Left lobe of liver (tissue), 2 donors: ENCODE measurements at regions not wholly inside any gene's neighbourhood (a gene's known extent, or its start where the extent isn't known, plus 50 kb on each side); places are given as distances from the start of the nearest gene placed in this dataset.
"Not testable (repeated sequence)": the region's sequence is repeated elsewhere in the genome, so short reads cannot be mapped to it uniquely, and the experiment has no call there.

ENCODE experiments used
- ATAC-seq: fragments of 200-7000 bp; cut with Tn5 transposase; one replicate; pipeline ENCODE4 v1.9.1; 2020; ENCODE audit warnings: mild to moderate bottlenecking, moderate library complexity
- DNase-seq: peaks from one replicate; pipeline ENCODE4 v3.0.0-alpha.2; 2020; ENCODE audit warnings: low spot score
- donor health status: DM: no; HTN: no; CAD: no; lungs with moderate emphysema.
- donor health status: DM: no; HTN: yes; CAD: no.

DNA sequence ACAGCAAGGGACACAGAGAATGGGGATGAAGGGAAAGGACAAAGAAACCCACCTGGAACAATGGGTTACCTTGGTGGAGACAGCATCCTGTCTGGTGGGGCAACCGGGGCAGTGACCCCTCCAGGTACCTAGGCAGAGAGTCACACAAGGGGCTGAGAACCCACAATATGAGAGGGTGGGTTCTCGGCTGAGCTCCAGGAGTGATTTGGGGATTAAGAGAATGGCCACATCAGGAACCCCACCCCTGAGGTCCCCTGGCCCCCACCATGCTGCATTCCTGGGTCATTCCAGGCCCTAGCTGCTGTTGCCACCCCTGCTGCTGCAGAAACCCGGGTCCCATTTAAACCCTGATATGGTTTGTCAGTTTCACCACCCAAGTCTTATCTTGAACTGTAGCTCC, 172.3 kb downstream of the RTP5 start:
- DNase-seq, result no peak
- ATAC-seq, result no peak

DNA sequence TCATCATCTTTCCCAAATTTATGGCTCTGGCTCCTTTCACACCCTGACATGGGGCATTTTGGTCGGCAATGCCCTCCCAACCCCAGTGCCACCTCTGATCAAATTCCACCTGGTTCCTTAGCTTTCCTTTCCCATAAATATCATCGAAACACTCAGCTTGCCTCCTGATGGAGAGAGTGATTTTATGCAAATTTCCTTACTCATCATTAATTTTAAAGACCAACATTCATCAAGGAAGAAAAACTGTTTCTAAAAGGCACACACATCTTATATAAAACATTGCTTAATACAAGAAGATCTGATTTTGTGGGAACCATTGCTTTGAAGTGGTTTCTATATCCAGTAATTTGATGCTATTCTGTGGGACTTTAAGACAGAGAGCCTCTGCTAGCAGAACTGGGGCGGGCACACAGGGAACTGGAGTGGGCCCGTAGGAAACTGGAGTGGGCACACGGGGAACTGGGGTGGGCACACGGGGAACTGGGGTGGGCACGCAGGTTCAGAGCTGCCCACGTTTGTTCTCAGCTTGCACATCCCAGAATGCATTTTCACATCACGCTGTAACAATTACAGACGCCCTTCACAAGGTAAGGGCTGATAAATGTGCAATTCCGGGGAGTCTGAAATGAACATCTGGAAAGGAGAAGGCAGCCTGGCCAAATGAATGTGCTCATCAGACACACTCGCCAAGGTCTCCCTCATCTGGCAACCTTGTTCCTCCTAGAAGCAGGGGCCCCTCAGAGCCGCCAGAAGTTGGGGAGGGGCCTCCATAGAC, 174.2 kb downstream of the RTP5 start:
- DNase-seq (no peak), ATAC-seq (no peak)

DNA sequence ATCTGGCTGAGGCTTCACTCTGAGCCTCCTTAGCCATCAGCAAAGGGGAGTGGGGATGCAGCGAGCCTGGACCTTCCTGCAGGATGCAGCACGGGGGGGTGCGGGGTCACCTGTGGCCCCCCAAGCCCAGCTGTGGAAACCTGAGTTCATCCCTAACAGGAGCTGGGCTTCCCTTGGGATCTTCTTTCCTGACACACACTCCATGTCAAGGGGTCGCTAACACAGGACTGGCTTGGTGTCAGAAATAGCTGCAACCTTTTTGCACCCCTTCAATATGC, 174.7 kb downstream of the RTP5 start:
- no peak for ATAC-seq
- peak; percentile 24 for DNase-seq

DNA sequence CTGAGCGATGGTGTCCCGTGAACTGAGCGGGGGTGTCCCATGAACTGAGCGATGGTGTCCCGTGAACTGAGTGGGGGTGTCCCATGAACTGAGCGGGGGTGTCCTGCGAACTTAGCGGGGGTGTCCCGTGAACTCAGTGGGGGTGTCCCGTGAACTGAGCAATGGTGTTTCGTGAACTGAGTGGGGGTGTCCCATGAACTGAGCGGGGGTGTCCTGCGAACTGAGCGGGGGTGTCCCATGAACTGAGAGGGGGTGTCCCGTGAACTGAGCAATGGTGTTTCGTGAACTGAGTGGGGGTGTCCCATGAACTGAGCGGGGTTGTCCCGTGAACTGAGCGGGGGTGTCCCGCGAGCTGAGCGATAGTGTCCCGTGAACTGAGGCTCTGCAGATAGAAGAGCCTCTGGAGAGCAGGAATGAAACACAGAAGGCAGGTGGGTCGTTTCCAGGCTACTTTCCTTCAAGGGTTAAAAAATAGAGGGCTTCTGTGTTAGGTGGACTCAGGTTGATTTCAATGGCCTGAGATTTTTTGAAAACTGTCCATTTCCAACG, 176.1 kb downstream of the RTP5 start:
- ATAC-seq, DNase-seq: not testable (repeated sequence)

DNA sequence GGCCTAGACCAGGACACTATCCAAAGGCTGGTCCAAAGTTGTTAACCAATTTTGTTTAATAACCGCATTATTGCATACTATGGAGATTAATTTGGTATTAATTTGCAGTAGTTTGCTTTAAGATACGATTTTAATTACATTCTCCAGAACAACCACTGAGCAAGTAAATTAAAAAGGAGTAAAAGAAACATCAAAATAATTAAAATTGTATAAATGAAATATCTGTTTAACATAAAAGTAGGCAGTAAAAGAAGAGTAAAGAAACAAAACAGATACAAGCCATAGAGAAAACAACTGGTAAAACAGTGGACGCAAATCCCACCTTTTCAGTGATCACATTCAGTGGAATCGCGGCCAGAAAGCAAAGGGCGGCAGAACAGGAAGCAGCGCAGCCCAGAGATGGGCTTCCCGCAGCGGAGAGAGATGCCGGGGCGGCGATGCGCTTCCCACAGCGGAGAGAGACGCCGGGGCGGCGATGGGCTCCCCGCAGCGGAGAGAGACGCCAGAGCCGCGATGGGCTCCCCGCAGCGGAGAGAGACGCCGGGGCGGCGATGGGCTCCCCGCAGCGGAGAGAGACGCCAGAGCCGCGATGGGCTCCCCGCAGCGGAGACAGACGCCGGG, 176.8 kb downstream of the RTP5 start:
- ATAC-seq, result no peak

DNA sequence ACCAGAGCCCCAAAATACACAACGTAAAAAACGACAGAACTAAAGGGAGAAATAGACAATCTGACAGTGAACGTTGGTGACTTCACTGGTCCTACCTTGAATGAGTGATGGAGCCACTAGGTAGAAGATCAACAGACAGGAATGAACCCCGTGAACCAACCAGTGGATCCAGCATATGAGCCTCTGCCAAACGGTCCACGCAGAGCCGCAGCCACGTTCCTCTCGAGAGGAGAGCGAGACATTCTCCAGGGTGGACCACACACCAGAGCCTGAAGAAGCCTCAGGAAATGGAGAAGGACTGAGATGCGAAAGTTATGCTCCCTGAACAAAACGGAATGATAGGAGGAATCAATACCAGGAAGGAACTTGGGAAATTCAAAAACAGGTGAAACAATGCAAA, 178.4 kb downstream of the RTP5 start:
- ATAC-seq, result no peak

More for the DNA sequence above, 176.8 kb downstream of the RTP5 start:
- no peak for DNase-seq

DNA sequence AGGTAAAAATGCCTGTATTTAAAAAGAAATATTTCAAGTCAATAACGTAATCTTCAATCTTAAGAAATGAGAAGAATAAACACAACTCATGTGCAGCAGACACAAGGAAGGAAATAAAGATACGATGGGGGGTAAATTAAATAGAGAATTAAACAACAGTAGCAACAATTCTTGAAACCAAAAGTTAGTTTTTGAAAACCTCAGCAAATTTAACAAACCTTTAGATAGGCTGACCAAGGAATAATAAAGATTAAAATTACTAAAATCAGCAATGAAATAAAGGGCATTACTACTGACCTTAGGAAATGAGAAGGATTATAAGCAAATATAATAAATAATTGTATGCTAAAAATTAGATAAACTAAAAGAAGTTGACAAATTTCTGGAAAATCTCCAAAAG, 178.9 kb downstream of the RTP5 start:
- DNase-seq, result no peak

More for the DNA sequence above, 178.4 kb downstream of the RTP5 start:
- no peak for DNase-seq

DNA sequence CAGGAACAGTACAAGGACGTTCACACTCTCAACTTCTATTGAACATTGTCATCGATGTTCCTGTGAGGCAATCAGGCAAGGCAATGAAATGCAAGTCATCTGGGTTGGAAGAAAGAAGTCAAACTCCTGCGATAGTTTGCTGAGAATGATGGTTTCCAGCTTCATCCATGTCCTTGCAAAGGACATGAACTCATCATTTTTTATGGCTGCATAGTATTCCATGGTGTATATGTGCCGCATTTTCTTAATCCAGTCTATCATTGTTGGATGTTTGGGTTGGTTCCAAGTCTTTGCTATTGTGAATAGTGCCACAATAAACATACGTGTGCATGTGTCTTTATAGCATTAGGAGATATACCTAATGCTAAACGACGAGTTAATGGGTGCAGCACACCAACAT, 180.0 kb downstream of the RTP5 start:
- ATAC-seq, DNase-seq: not testable (repeated sequence)

More for the DNA sequence above, 178.9 kb downstream of the RTP5 start:
- ATAC-seq, result no peak

DNA sequence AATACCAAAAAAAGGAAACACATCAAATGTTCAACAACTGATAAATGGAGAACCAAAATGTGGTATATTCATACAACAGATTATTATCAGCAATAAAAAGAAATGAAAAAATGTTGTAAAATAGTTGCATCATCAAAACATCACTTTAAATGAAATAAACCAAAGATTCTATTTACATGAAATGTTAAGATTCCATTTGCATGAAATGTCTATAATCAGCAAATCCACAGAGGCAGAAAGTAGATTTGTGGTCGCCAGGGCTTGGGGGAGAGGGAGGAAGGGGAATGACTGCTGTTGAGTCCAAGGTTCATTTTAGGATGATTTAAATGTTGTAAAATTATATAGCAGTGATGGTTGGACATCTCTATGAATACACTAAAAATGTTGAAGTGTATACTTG, 181.9 kb downstream of the RTP5 start:
- ATAC-seq, result no peak
- DNase-seq, result no peak

DNA sequence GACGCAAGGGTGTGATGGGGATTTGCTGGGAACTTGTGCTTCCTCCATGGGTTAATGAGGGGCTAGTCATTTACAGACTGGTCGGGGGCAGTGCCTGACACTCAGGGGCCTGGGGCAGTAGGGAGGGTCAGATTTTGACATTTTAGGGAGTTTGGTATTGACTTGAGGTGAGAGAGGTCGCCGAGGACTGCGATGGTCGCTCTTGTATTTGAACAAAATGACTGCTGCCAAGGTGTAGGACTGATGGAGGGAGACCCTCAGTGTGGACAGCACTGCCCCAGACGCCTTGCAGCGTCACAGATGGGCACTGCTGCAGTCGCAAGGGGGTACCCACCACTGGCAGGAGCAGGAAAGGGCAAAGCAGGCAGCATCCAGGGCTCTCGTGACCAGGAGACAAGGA, 182.9 kb downstream of the RTP5 start:
- DNase-seq (peak; percentile 32), ATAC-seq (no peak)

DNA sequence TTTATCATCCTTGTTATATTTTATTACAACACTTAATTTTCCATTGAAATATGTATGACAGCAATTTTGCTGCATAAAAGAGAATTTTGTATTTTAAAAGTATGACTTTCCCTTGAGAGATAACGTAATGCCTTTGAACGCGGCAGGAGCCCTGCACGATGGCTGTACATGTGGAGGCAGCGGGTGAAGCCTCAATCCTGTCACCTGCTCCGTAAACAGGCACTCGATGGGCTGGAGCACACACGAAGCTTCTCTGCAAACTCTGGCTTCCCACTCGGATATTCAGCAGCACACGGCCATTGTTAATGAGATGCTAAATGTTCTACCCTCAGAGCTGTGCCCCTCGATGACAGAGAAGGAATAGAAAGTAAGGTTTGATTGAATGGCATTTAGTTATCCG, 184.4 kb downstream of the RTP5 start:
- ATAC-seq (no peak), DNase-seq (peak; percentile 29)

DNA sequence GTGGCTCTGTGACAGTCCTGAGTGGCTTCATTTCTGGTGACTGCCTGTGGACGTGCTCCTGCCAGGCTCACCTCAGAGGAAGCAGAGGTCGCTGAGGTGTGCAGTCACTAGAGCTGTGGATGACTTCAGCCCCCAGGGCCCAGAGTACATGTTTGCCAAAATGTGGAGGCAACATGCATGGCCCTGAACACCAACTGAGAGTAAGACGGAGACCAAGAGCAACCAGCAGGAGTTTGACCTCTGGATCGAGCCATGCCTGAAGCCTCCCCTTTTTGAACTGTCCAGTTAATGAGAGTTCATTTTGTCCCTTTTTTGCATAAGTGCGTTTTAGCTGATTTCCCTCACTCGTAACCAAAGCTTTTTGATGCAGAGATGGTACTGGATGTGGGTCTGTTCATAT, 184.9 kb downstream of the RTP5 start:
- ATAC-seq, result no peak
- peak; percentile 33 for DNase-seq

DNA sequence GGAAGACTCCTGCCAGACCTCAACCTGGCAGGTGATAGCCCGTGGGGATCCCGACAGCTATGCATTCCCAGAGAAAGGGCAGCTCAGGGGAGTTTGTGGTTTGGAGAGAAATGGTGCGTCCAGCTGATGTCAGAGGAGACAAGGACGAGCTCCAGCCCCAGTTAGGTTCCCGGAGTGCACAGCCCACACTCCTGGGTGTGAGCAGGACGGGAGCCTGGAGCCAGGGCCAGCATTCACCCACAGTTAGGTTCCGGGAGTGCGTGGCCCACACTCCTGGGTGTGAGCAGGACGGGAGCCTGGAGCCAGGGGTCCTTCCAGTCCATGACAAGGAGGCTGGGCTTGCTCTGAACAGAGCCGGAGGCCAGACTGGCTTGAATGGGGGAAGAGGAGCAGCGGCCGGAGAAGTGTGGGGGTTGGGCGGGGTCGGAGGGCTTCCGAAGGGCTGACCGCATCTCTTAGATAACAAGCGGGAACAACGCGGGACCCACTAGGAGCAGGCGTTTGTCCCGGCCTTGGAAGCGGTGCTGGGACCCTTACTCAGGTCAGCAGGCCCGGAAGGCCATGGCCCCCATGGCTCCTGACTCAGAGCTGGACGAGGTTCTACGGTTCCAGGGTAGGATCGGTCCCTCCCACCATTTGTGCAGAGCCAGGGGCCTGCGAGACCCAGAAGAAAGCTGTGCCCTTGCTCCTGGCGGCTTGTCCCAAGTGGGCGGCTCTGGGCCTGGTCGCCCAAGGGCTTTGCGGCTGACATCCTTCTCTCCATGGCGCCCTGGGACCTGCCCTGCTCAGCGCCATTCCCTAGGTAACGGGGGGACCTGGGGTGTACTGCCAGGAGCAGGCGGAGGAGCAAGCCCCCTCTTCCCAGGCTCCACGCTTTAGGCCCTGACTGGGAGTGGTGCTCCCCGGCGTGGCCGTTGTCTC, 185.6 kb downstream of the RTP5 start:
- ATAC-seq (no peak), DNase-seq (peak; percentile 42)

DNA sequence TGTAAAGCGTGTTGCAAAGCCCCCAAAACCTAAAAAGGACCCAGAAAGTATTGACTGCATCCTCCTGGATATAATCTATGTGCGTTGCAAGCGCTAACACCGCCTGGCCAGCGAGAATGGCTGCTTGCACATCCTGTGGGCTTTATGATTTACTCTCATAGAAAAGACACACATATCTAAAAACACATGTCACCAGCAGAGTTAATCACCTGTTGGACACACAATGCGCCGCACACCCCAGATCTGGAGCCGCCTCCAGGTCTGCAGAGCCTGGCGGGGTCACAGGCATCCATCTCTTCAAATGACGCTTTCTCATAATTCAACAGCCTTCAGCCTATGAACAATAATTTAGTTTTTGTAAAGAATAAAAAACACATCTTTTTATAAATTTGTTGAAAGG, 186.5 kb downstream of the RTP5 start:
- ATAC-seq, result no peak
- DNase-seq, result peak; percentile 12

DNA sequence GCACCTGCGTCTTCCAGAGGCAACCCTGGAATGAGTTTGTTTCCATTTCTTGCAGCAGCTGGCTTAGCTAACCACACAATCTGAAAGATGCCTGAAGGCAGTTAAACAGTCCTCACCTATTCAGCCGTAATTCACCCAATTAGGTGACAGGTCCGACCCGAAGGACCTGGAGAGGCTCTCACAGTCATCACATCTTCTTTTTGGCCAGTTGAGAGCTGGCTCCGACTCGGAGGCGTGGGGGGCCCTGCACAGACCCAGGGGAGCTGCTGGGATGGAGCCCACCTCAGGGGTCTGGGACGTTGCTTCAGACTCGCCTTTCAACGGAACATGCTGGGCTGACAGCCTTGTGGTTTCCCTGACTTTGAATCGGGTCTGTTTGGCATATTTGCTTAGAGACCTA, 187.3 kb downstream of the RTP5 start:
- ATAC-seq (no peak), DNase-seq (no peak)

DNA sequence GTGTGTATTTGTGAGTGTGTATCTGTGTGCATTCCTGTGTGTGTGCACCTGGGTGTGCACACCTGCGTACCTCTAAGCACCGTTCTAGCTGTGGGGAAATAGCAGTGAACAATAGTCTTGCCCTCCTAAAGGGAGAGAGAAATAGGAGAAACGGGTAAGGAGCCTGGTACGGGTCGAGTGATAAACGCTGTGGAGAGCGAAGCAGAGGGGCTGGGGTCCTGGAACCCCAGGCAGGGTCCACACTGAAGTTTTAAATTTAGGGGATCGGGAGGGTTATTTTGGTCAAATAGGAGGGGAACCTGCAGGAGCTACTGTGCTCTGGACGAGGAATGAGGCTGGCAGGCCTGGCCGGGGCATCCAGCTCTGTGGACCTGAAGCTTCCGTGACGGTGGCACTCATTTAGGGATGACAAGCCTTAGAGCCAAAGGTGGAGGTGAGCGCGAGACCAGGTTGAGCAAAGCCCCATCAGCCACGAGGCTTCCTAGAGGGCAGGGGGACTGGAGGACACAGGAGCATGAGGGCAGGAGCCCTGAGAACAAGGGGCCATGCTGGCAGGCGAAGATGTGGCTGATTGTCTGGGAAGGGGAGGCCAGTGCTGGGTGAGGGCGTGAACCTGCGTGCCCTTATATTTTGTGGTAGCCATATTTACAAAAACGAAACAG, 188.0 kb downstream of the RTP5 start:
- DNase-seq, result no peak
- no peak for ATAC-seq

DNA sequence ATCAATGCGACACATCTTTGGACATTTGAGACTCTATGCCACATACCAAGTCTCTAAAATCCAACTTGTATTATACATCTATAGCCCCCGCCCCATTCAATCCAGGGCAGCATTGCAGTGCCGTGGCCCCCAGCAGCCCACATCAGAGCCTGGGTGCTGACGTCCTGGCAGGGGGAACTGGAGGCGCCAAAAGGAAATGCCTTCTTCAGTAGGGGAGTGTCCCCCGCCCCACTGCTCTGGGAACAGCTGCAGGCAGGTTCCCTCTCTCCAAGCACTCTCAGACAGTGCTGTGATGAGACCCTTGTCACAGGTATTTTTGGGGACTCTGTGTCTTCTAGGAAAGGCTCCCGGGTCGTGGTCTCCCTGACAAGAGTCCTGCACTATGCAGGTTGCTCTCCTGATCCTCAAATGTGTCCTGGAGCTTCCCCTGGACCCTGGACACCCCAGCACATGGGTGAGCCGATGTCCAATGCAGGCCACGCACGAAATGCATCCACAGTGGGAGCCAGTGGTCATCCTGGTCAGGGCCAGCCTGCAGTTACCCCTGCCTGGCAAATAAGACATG, 188.7 kb downstream of the RTP5 start:
- ATAC-seq, result no peak
- DNase-seq, result no peak

DNA sequence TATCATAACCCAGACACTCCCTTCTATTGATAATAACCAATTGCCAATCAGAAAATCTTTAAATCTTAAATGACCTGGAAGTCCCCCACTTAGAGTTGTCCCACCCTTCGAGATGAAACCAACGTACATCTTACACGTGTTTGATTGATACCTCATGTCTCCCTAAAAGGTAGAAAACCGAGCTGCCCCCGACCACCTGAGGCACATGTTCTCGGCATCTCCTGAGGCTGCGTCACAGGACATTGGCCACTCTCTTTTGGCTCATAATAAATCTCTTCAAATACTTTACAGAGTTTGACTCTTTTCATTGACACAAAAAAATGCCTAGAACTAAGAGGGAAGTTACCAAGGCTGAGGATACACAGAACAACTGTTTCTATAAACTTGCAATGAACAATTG, 190.0 kb downstream of the RTP5 start:
- ATAC-seq, result no peak
- no peak for DNase-seq

DNA sequence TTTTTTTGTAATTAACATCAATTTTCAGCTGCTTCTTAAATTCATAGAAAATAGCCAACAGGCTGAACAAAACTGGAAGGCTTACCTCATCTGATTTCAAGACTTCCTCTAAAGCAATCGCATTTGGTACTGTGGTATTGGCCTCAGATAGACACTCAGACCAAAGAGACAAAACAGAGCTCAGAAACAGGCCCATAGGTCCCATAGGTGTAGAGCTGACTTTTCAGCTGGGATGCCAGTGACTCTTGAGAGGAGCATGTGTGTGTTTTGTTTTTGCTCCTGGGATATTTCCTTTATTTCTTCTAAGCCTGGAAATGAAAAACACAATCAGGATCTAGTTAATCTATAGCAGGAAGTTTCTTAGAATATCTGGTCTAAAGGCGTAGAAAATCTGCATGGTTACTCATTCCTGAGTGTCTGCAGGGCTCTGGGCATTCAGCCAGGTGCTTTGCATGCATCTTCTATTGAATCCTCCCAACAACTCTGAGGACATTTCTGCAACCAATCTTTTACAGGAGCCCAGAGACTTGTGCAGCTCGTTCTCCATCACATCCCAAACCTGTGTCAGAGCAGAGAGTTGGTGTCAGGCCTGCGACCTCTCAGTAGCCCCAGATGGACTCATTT, 190.8 kb downstream of the RTP5 start:
- no peak for ATAC-seq
- no peak for DNase-seq

DNA sequence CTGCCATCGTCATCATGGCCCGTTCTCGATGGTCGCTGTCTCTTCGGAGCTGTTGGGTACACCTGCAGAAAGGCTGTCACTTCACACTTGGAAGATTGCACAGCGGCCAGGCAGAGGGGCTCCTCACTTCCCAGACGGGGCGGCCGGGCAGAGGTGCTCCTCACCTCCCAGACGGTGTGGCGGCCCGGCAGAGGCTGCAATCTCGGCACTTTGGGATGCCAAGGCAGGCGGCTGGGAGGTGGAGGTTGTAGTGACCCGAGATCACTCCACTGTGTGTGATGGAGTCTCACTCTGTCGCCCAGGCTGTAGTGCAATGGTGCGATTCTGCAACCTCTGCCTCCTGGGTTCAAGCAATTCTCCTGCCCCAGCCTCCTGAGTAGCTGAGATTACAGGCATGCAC, 192.4 kb downstream of the RTP5 start:
- not testable (repeated sequence) for ATAC-seq, DNase-seq
